HG03520 (cell line): ENCODE measurements at regions not wholly inside any gene's neighbourhood (a gene's known extent, or its start where the extent isn't known, plus 50 kb on each side); places are given as distances from the start of the nearest gene placed in this dataset.
"Not testable (repeated sequence)": the region's sequence is repeated elsewhere in the genome, so short reads cannot be mapped to it uniquely, and the experiment has no call there.

Source experiments
- ATAC-seq: cut with Tn5 transposase; IDR thresholded peaks from one replicate; pipeline ENCODE4 v1.9.1; 2021; ENCODE audit warnings: mild to moderate bottlenecking, moderate library complexity; ENCODE audit not compliant: unreplicated experiment

DNA sequence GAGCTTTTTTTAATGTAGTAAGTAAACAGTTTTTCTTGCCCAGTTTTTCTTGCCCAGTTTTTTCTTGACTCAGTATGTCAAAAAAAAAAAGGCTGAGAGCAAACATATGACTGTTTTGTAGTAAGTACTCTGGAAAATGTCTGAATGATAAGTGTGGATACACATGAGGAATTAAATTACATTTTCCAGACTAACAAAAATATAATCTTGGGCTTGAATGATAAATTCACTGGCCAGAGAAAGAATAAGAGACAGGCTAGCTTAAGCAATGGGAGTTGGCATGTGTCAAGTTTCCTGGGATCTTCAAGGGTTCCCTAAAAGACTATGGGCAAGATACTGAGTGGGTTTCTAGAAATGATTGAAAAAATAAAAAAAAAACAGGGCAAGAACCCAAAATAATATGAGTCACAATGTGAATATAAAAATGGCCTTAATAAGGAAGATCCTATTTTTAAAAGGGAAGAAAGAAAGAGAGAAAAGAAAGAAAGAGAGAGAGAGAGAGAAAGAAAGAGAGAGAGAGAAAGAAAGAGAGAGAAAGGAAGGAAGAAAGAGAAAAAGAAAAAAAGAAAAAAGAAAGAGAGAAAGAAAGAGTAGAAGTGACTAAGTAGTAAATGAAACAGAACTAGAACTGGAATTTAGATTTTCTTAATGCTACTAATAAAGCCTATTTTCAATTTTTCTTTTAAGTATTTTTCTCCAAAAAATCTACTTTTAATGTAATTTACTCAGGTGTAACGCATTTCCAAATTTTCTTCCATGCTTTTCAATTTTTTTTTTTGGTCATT is 60.2 kb downstream of the TFPI2 start:
- ATAC-seq = no peak

- peak; percentile 80 for ATAC-seq
These were observed 62.3 kb downstream of the TFPI2 start for GRCh38 chr7:93828260-93828659.

DNA sequence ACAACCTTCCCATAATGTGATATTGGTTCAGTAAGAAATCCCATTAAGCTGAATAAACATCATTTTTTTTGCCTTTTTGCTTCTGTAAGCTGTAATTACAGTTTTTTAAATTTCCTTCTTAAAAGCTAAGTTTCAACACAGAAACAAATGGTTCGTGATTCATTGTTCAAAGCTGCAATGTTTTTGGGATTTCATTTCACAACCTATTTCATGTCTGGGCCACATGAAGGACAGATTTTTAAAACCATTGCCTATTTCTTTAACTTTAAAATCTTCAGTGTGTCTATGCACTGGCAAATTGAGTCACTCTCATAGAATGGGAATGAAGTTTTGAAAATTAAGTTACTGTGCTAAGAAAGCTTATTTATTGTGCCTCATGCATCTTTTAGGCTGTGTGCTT is 66.9 kb downstream of the TFPI2 start:
- ATAC-seq = no peak

GRCh38 chr7:93821463-93821862 is 69.1 kb downstream of the TFPI2 start:
- ATAC-seq = no peak

DNA sequence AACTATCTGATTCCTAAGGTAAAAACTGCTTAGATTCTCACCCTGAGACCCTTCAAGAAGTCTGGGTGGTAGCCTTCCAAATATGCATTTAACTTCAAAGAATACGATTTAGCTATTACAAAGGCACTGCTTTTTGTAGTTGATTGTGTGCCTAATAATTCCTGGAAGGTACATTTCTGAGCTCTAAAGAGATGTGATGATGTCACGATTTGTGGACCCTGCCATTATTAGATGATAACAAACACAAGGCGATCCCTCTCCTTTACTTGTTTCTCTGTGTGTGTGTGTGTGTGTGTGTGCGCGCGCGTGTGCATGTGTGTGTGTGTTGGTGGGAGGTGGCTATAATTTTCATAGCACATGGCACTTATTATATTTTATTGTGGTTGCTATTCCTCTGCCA is 70.9 kb downstream of the TFPI2 start:
- no peak for ATAC-seq

GRCh38 chr7:93817526-93817925 is 73.0 kb downstream of the TFPI2 start:
- ATAC-seq = no peak

- no peak for ATAC-seq
These were observed 73.5 kb downstream of the TFPI2 start for GRCh38 chr7:93817004-93817403.

GRCh38 chr7:93813514-93813913 is 77.0 kb downstream of the TFPI2 start:
- no peak for ATAC-seq

DNA sequence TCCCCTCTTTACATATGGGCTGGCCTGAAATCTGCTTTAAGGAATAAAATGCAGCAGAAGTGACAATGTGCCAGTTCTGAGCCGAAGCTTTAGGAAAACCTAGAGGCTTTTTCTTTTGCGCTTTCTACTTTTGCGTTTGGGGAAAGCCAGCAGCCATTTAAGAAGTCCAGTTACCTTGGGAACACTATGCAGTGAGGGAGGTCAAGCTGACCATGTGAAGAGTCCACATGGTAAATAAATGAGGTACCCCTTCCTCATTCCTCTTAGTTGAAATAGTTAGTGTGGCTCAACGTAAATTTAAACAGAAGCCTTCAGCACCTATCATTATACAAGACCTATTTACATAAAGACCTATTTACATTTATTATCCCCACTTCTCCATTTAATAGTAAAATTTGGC is 78.5 kb downstream of the TFPI2 start:
- ATAC-seq = no peak

DNA sequence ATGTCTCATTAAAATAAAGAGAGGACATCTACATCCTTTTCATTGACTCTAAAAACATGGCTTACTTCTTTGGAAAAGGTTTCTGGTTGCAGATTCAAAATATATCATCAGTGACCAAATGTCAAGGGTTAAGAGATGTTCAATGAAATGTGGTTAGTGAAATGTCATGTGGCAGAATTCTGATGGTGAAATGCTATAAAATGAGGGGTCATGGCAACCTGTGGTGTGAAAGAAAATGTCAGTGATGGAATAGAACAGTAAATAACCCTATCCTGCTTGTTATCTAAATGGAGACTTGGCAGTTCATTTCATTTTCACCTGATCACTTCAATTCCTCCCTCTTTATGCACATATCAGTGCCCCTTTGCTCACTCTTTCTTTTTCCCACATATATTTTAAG is 79.4 kb downstream of the TFPI2 start:
- ATAC-seq = no peak

- no peak for ATAC-seq
These were observed 80.0 kb downstream of the TFPI2 start for GRCh38 chr7:93810561-93810960.

GRCh38 chr7:93804726-93805125 is 85.8 kb downstream of the TFPI2 start:
- ATAC-seq = no peak

DNA sequence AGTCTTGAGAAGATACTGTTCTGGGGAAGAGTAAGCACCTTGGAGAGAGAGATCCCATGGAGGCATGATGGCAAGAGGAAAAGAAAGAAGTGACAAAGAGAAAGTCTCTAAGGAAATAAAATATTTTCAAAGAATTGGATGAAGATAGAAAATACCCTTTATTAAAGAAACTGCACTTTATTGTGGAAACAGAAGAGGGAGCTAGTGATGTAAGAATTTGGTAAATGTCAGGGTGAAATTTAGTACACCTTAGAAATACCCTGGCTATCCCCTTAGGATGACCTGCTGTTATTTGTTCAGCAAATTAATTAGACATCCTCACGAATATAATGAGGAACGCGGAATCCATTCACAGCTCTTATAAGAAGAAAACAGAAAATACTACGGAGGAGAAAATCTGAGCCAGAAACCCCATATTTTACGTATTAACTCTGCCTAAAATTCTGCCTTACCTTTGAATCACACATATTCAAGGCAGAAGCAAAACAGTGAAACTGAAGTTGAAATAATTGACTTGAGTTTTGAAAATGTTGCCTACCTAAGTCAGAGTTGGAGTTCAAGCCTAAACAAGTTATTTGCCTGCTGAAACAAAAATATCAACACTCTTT is 90.7 kb downstream of the TFPI2 start:
- no peak for ATAC-seq

- not testable (repeated sequence) for ATAC-seq
These were observed 97.4 kb downstream of the TFPI2 start for GRCh38 chr7:93793084-93793697.

- ATAC-seq = no peak
These were observed 111.4 kb downstream of the TFPI2 start for GRCh38 chr7:93779115-93779514.

- ATAC-seq = no peak
These were observed 112.2 kb downstream of the TFPI2 start for GRCh38 chr7:93778384-93778783.

DNA sequence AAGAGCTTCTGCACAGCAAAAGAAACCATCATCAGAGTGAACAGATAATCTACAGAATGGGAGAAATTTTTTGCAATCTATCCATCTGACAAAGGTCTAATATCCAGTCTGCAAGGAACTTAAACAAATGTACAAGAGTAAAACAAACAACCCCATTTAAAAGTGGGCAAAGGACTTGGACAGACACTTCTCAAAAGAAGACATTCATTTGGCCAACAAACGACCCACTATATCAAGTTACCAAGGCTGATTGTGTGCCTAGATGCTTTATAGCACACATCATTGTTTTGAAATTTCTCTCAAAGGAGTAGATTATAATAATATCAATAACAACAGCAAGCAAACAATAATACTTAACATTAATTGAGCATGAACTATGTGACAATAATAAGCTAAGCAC is 117.1 kb downstream of the TFPI2 start:
- ATAC-seq = no peak

DNA sequence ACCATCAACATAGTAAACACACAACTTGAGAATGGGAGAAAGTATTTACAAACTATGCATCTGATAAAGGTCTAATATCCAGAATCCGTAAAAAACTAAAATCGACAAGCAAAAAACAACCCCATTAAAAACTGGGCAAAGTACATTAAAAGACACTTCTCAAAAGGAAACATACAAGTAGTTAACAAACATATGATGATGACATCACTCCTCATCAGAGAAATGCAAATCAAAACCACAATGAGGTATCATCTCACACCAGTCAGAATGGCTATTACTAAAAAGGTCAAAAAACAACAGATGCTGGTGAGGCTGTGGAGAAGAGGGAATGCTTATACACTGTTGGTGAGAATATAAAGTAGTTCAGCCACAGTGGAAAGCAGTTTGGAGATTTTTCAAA is 125.1 kb downstream of the TFPI2 start:
- ATAC-seq = no peak

DNA sequence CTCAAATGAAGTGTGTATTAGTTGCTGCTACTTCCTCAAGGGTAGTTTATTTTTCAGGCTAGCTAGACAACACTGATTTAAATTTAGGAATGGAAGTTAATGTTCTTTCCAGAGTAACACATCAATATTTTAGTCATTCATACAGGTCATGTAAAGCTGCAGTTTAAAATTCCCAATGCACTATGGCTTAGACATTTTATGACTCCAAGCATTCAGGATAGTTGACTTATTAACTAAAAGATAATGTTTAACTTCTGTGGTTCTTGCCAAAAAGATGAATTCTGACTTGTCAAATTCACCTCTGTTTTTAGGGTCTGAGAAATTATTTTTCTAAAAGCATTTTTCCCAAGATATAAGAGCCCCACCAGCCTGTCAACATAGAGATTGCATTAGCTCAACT is 131.9 kb downstream of the TFPI2 start:
- no peak for ATAC-seq

DNA sequence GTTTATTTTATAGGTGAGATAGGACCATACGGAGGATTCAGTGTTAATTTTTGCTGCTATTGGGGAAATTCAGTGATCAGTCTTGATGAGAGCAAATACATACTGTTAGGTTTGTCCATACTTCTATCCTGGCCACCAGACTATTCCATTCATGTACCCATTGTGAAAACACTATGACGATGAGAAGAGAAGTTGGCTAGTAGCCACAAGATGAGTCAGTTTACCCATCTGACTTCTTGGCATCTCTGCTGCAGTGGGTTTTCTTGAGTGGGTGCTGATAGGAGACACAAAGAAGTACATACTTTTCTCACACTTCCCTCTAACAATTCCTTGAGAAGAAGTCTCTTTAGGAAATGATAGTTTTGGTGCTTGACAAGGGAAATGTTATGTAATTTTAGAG is 133.1 kb downstream of the TFPI2 start:
- no peak for ATAC-seq

DNA sequence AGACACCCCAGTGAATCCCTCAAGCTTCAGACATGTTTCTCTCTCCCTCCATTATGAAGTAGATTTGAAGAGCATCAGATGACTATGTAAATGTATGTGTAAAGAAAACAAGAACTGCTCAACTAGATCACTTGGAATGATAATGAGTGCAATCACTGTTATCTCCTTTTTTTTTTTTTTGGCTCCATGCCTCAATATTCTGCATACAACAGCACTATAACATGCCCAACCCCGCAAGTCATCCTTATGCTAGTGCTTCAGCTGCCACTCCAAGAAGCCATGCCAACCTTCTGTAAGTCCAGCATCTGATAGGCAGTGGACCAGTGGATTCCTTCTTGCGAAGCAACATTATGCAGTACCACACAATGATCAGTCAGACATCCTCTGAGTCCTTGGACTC is 133.7 kb downstream of the TFPI2 start:
- ATAC-seq = no peak

DNA sequence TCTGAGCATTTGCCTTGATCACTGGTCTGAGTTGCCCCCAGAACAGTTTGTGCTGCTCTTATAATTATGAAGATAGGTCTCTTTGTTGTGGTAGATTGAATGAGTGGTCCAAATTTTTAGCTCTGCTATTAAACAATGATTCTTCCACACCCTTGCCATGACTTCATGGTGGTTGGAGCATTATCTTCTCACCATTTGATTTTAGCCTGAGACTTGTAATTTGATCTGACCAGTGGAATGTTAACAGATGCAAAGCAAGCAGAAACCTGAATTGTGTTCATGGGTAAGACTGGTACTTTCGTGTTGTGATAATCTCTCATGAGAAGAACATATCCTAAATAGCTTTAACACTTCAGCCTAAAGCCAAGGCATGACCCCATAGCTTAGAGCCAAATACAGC is 139.1 kb downstream of the TFPI2 start:
- no peak for ATAC-seq
